Left lung (tissue), 4 donors: ENCODE measurements at regions not wholly inside any gene's neighbourhood (a gene's known extent, or its start where the extent isn't known, plus 50 kb on each side); places are given as distances from the start of the nearest gene placed in this dataset.

Source experiments
- ATAC-seq: fragments of 200-7000 bp; cut with Tn5 transposase; one replicate; pipeline ENCODE4 v1.9.1; 2020; ENCODE audit warnings: moderate library complexity
- DNase-seq, 4 donors: peaks; one replicate each; pipeline ENCODE4 v3.0.0-alpha.2; 2013 to 2020
- H3K27ac ChIP-seq, 2 donors: fragments of 200-600 bp; sonication (generic) in 1 of 2; one replicate each; pipeline versions ENCODE4 v1.5.0 to v1.8.0; 2020 to 2021
- H3K27me3 ChIP-seq, 2 donors: fragments of 200-600 bp; sonication (generic) in 1 of 2; one replicate each; pipeline versions ENCODE4 v1.5.0 to v1.8.0; 2020 to 2021
- H3K36me3 ChIP-seq, 2 donors: fragments of 200-600 bp; sonication (generic) in 1 of 2; one replicate each; pipeline versions ENCODE4 v1.5.0 to v1.8.0; 2020 to 2021
- H3K4me1 ChIP-seq, 2 donors: fragments of 200-600 bp; one replicate each; pipeline ENCODE4 v1.8.0; 2021
- H3K4me3 ChIP-seq, 2 donors: fragments of 200-600 bp; sonication (generic) in 1 of 2; one replicate each; pipeline versions ENCODE4 v1.5.0 to v1.8.0; 2020 to 2021; ENCODE audit warnings: mild to moderate bottlenecking in 1 of 2
- H3K9me3 ChIP-seq, 2 donors: fragments of 200-600 bp; sonication (generic) in 1 of 2; one replicate each; pipeline versions ENCODE4 v1.5.0 to v1.8.0; 2020 to 2021
- CTCF ChIP-seq, 2 donors: fragments of 200-600 bp; sonication (generic) in 1 of 2; IDR thresholded peaks; one replicate each; pipeline versions ENCODE4 v1.5.0 to v1.8.0; 2021; ENCODE audit warnings: antibody characterized with exemption in 2 of 2
- intact Hi-C, 2 donors: fragments of 100-400 bp; cut with DNase I; formaldehyde crosslinking; loops; one replicate each; pipeline versions ENCODE4 v1.11.2 to v1.14.2; 2022
- donor health status: DM: no; HTN: yes; CAD: no.
- donor health status: DM: no; HTN: no; CAD: no.

- intact Hi-C loops: no loop called here
- no peaks in the 10 kb centered on the region for H3K36me3 ChIP-seq
- H3K4me3 ChIP-seq: no peak overlapping the region
- no peaks in the 10 kb centered on the region for H3K27me3 ChIP-seq
- H3K9me3 ChIP-seq: peaks cover 0 to 20% of the 10 kb centered on the region in 2 donors
- H3K4me1 ChIP-seq: no peaks in the 10 kb centered on the region
- no peak for TF ChIP-seq CTCF (IDR thresholded peaks at IDR 0.05)
- no peak overlapping the region for H3K27ac ChIP-seq
- no peak for DNase-seq
- no peak for ATAC-seq
Measured at GRCh38 chr14:104520620-104521410, 58.7 kb upstream of the C14orf180 start.

DNA sequence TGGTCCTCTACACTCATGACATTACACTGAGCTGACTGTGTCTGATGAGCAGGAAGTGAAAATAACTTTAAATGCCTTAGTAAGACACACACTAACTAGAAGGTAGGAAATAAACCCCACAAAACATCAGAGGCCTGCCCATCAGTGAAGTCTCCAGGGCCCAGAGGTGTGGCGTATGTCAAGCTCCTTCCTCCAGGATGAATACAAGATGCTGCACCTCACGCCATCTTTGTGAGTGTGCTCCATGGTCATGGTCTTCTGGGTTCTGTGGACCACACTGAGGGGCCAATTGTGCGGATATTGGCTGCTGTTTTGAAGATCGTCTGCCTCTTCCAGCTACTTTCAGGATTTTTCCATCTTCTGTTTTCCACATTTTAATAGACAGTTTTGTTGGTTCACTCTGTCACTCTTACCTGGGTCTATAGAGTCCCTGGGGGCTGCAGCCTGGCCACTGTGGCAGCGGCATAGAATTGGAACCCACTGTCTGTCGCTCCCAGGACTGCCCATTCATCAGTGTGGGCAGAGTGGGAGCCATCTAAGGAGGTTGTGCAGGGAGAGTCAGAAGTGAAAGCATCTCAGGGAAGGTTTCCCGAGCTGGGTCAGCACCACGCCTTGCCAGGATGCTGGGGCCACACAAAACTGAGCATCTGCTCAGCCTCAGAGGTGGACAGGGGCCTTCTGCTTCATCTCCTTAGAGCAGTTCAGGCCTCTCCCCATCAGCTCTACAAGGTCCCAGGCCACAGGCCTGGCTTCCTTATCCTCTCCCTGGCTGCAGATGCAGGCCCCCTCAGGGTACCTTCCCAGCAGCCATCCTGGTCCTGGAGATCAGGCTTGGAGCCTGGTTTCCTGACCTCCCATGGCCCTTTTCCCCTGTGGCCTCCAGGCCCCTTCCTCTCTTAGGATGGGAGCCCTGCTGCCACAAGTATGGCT, 57.5 kb upstream of the C14orf180 start:
- no peak for DNase-seq
- no peak for ATAC-seq
- no peak for TF ChIP-seq CTCF (IDR thresholded peaks at IDR 0.05)
- Histone ChIP-seq H3K4me1 (no peaks in the 10 kb centered on the region), H3K27ac (no peak overlapping the region), H3K4me3 (no peak overlapping the region), H3K9me3 (peaks cover 0 to 15% of the 10 kb centered on the region in 2 donors), H3K36me3 (no peaks in the 10 kb centered on the region), H3K27me3 (no peaks in the 10 kb centered on the region)
- intact Hi-C loops: no loop called here

DNA sequence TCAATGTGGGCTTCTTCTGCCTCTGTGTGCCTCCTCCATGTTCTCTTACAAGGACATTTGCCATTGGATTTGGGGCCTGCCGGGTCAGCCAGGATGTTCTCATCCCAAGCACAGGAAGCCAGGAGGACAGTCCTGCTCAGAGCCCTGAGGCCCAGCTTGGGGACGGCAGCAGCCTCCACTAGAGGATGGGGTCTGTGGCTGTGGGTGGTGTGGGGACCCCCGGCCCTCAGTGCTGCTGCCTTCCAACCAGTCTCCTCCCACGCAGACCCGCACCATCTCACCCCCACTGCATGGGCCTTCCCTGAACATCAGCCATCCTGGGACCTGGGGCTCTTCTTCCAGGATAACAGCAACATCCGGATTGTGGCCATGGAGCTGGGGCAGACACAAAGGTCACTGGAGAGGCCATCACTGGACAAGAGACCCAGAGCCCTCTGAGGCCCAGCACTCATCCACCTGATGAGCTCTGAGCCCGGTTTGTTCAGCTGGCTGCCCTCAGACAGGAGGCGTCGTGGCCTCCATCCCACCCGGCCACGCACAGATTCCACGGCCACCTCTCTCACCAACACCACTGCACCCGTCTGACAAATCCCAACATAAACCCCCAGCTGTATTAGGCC, 56.5 kb upstream of the C14orf180 start:
- no peak for TF ChIP-seq CTCF (IDR thresholded peaks at IDR 0.05)
- H3K4me1 ChIP-seq: no peaks in the 10 kb centered on the region
- peaks cover 0 to 19% of the 10 kb centered on the region in 2 donors for H3K9me3 ChIP-seq
- ATAC-seq: no peak
- H3K27ac ChIP-seq: no peak overlapping the region
- no peak for DNase-seq
- no peaks in the 10 kb centered on the region for H3K27me3 ChIP-seq
- H3K36me3 ChIP-seq: no peaks in the 10 kb centered on the region
- intact Hi-C loops: no loop called here
- no peak overlapping the region for H3K4me3 ChIP-seq

GRCh38 chr14:104523546-104523935, 56.0 kb upstream of the C14orf180 start:
- H3K27ac ChIP-seq: no peak overlapping the region
- no peak for TF ChIP-seq CTCF (IDR thresholded peaks at IDR 0.05)
- no peaks in the 10 kb centered on the region for H3K27me3 ChIP-seq
- no peak for DNase-seq
- intact Hi-C loops: no loop called here
- no peak overlapping the region for H3K4me3 ChIP-seq
- H3K4me1 ChIP-seq: no peaks in the 10 kb centered on the region
- ATAC-seq: no peak
- H3K9me3 ChIP-seq: peaks cover 0 to 24% of the 10 kb centered on the region in 2 donors
- no peaks in the 10 kb centered on the region for H3K36me3 ChIP-seq

DNA sequence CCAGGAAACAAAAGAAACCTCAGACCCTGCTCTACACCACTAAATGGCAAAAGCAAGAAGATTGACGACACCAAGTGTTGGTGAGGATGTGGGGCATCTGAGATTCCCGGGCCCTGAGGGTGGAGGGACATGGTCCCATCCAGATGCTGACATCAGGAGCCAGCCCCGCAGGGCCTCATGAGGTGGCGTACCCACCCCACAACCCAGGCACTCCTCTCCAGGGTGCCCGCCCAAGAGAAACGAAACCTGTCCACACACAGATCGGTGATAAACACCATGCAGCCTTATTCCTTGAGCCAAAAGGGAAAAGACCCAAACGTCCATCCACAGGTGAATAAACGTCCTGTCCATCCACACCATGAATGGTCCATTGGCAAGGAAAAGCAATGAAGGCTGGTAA, 54.8 kb upstream of the C14orf180 start:
- H3K27ac ChIP-seq: no peak overlapping the region
- H3K36me3 ChIP-seq: no peaks in the 10 kb centered on the region
- DNase-seq: no peak
- no peak for TF ChIP-seq CTCF (IDR thresholded peaks at IDR 0.05)
- no peaks in the 10 kb centered on the region for H3K4me1 ChIP-seq
- no peak overlapping the region for H3K4me3 ChIP-seq
- intact Hi-C loops: no loop called here
- no peak for ATAC-seq
- H3K27me3 ChIP-seq: no peaks in the 10 kb centered on the region
- H3K9me3 ChIP-seq: peaks cover 0 to 26% of the 10 kb centered on the region in 2 donors
